ENCODE measurements at regions not wholly inside any gene's neighbourhood (a gene's known extent, or its start where the extent isn't known, plus 50 kb on each side); places are given as distances from the start of the nearest gene placed in this dataset.

GRCh38 chr3:64353226-64353625, 128.0 kb upstream of the PRICKLE2 start:
- no peak for TF ChIP-seq CTCF (IDR thresholded peaks at IDR 0.05; ENCODE audit: low read depth, low read length)
- no peak for TF ChIP-seq MAX (IDR thresholded peaks at IDR 0.05; ENCODE audit: low read depth, low read length)
- TF ChIP-seq POLR2A (IDR thresholded peaks at IDR 0.05; ENCODE audit: extremely low read depth, insufficient read length), result no peak
